ENCODE measurements at regions not wholly inside any gene's neighbourhood (a gene's known extent, or its start where the extent isn't known, plus 50 kb on each side); places are given as distances from the start of the nearest gene placed in this dataset.

- ChIA-PET CTCF (no interaction called here), POLR2A (ENCODE audit: unreplicated experiment) (no interaction called here)
- no peaks in the 10 kb centered on the region for H3F3A ChIP-seq (ENCODE audit: low read length, unreplicated experiment)
- H3K4me1 ChIP-seq (ENCODE audit: insufficient read depth, low read length) = 0 out of 2 replicates have a peak, but pooled peaks cover 4% of the 10 kb centered on the region
- H3K9ac ChIP-seq (ENCODE audit: low read length) = no peak overlapping the region
- H3K79me2 ChIP-seq (ENCODE audit: low read length) = no peaks in the 10 kb centered on the region
- no TSS peak for BruUV-seq (replicated peaks)
- intact Hi-C loops (cut with micrococcal nuclease) = no loop called here
- H3K27ac ChIP-seq (ENCODE audit: low read length) = no peak overlapping the region
- no peak overlapping the region for H3K4me2 ChIP-seq (ENCODE audit: low read length)
- no peak overlapping the region for H3K4me3 ChIP-seq (ENCODE audit: low read length)
- ATAC-seq (peak; percentile 73), DNase-seq (peak; percentile 33)
- TF ChIP-seq EZH2 (IDR thresholded peaks at IDR 0.05; ENCODE audit: low read length, unreplicated experiment) = no peak
- TF ChIP-seq EZH2phosphoT487 (IDR thresholded peaks at IDR 0.05; ENCODE audit: borderline replicate concordance, low read length) = no peak
- TF ChIP-seq CTCF (conservative IDR thresholded peaks at IDR 0.05; ENCODE audit: low read depth, low read length) = no peak
- H4K20me1 ChIP-seq (ENCODE audit: low read length) = no peaks in the 10 kb centered on the region
- H3K27me3 ChIP-seq (ENCODE audit: low read length) = peaks cover 5% of the 10 kb centered on the region; the same call in 1 of the 2 replicates
- H3K9me3 ChIP-seq (ENCODE audit: low read length) = no peaks in the 10 kb centered on the region
- no peaks in the 10 kb centered on the region for H3K36me3 ChIP-seq (ENCODE audit: low read depth, low read length)
- no peaks in the 10 kb centered on the region for H3K9me2 ChIP-seq (replicated peaks; ENCODE audit: low read length)
- no peak overlapping the region for H2AFZ ChIP-seq (ENCODE audit: low read length)
Observed at GRCh38 chr11:105367129-105367528, 227.6 kb upstream of the CARD18 start.

- Histone ChIP-seq H3K4me2 (ENCODE audit: low read length) (no peak overlapping the region), H3K36me3 (ENCODE audit: low read depth, low read length) (no peaks in the 10 kb centered on the region), H3K4me1 (ENCODE audit: insufficient read depth, low read length) (0 out of 2 replicates have a peak, but pooled peaks cover 3% of the 10 kb centered on the region), H3K9me2 (replicated peaks; ENCODE audit: low read length) (no peaks in the 10 kb centered on the region), H3K9ac (ENCODE audit: low read length) (no peak overlapping the region), H2AFZ (ENCODE audit: low read length) (no peak overlapping the region), H3K4me3 (ENCODE audit: low read length) (no peak overlapping the region), H3K79me2 (ENCODE audit: low read length) (no peaks in the 10 kb centered on the region), H3F3A (ENCODE audit: low read length, unreplicated experiment) (no peaks in the 10 kb centered on the region), H3K9me3 (ENCODE audit: low read length) (no peaks in the 10 kb centered on the region), H3K27ac (ENCODE audit: low read length) (no peak overlapping the region), H4K20me1 (ENCODE audit: low read length) (no peaks in the 10 kb centered on the region), H3K27me3 (ENCODE audit: low read length) (peaks cover 5% of the 10 kb centered on the region; the same call in 1 of the 2 replicates)
- no TSS peak for BruUV-seq (replicated peaks)
- TF ChIP-seq EZH2phosphoT487 (IDR thresholded peaks at IDR 0.05; ENCODE audit: borderline replicate concordance, low read length) = no peak
- no peak for TF ChIP-seq EZH2 (IDR thresholded peaks at IDR 0.05; ENCODE audit: low read length, unreplicated experiment)
- no peak for TF ChIP-seq CTCF (conservative IDR thresholded peaks at IDR 0.05; ENCODE audit: low read depth, low read length)
- ChIA-PET POLR2A (ENCODE audit: unreplicated experiment) (no interaction called here), CTCF (no interaction called here)
- DNase-seq (peak; percentile 26), ATAC-seq (no peak)
- intact Hi-C loops (cut with micrococcal nuclease) = no loop called here
Observed at GRCh38 chr11:105361651-105362050, 222.1 kb upstream of the CARD18 start.

- Histone ChIP-seq H3K36me3 (ENCODE audit: low read depth, low read length) (no peaks in the 10 kb centered on the region), H4K20me1 (ENCODE audit: low read length) (no peaks in the 10 kb centered on the region), H3K27me3 (ENCODE audit: low read length) (no peaks in the 10 kb centered on the region), H3K27ac (ENCODE audit: low read length) (no peak overlapping the region), H3K4me3 (ENCODE audit: low read length) (no peak overlapping the region), H3K9me3 (ENCODE audit: low read length) (no peaks in the 10 kb centered on the region), H3F3A (ENCODE audit: low read length, unreplicated experiment) (no peaks in the 10 kb centered on the region), H3K9ac (ENCODE audit: low read length) (no peak overlapping the region), H3K79me2 (ENCODE audit: low read length) (no peaks in the 10 kb centered on the region), H2AFZ (ENCODE audit: low read length) (no peak overlapping the region), H3K4me1 (ENCODE audit: insufficient read depth, low read length) (0 out of 2 replicates have a peak, but pooled peaks cover 3% of the 10 kb centered on the region), H3K9me2 (replicated peaks; ENCODE audit: low read length) (no peaks in the 10 kb centered on the region), H3K4me2 (ENCODE audit: low read length) (no peak overlapping the region)
- ChIA-PET POLR2A (ENCODE audit: unreplicated experiment) (no interaction called here), CTCF (interaction anchor here (0.5 kb wide), 1 partner anchor 133 kb away, joined by 7 read pairs; no protein-coding TSS in a partner anchor)
- no TSS peak for BruUV-seq (replicated peaks)
- ATAC-seq (no peak), DNase-seq (peak; percentile 18)
- TF ChIP-seq EZH2 (IDR thresholded peaks at IDR 0.05; ENCODE audit: low read length, unreplicated experiment) = no peak
- TF ChIP-seq EZH2phosphoT487 (IDR thresholded peaks at IDR 0.05; ENCODE audit: borderline replicate concordance, low read length) = no peak
- intact Hi-C loops (cut with micrococcal nuclease) = no loop called here
Observed at GRCh38 chr11:105357764-105358163, 218.2 kb upstream of the CARD18 start.

All from PC-3 (cell line).